Activated T-helper 2 cell treated with anti-CD3 and anti-CD28 coated beads, Interferon-gamma antibody, Interleukin-2, Interleukin-4, amounts not matched to agents 10 μg/mL and 5 μg/mL and 100 μg/mL, durations not matched to agents 14 hours and 24 hours and 36 hours (primary cell): ENCODE measurements at regions not wholly inside any gene's neighbourhood (a gene's known extent, or its start where the extent isn't known, plus 50 kb on each side); places are given as distances from the start of the nearest gene placed in this dataset.

ENCODE experiments used
- DNase-seq: peaks from one replicate; pipeline ENCODE4 v3.0.0; 2021; ENCODE audit warnings: low spot score
- H3K27ac Mint-ChIP-seq: one replicate; pipeline ENCODE4 v1.8.0; 2021; ENCODE audit warnings: mixed read lengths
- H3K27me3 Mint-ChIP-seq: one replicate; pipeline ENCODE4 v1.8.0; 2021; ENCODE audit warnings: low read depth, mixed read lengths
- H3K36me3 Mint-ChIP-seq: one replicate; pipeline ENCODE4 v1.8.0; 2021; ENCODE audit warnings: low read depth, mixed read lengths
- H3K4me1 Mint-ChIP-seq: one replicate; pipeline ENCODE4 v1.8.0; 2021; ENCODE audit warnings: low read depth, mixed read lengths
- H3K4me3 Mint-ChIP-seq: one replicate; pipeline ENCODE4 v1.8.0; 2021; ENCODE audit warnings: low read depth, mild to moderate bottlenecking, moderate library complexity, mixed read lengths
- H3K9me3 Mint-ChIP-seq: one replicate; pipeline ENCODE4 v1.8.0; 2021; ENCODE audit warnings: mixed read lengths
- intact Hi-C: fragments of 100-400 bp; cut with micrococcal nuclease; formaldehyde crosslinking; loops from one replicate; pipeline ENCODE4 v1.15.1; 2023

DNA sequence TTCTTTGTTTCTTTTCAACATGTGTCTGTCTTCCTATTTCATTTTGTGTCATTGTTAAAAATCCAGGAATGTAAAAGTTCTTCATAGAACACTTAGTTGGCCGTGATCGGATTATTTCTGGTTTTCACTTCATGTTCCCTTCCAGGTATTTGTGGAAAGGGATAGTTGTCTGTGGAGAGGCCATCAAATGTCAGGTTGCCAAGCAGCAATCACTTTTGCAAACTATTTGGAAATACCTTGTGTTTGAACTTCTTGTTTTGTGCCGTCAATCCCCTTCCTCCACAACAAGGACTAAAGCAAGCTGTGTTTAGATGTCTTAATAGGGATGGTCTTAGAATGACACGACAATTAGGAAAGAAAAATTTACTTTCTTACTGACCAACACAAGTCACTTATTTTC lies 116.9 kb upstream of the MPDZ start:
- H3K27ac Mint-ChIP-seq: no peak overlapping the region
- intact Hi-C loops: no loop called here
- no peak for DNase-seq
- no peaks in the 10 kb centered on the region for H3K4me1 Mint-ChIP-seq
- no peaks in the 10 kb centered on the region for H3K27me3 Mint-ChIP-seq
- H3K9me3 Mint-ChIP-seq: peaks cover 29% of the 10 kb centered on the region
- no peak overlapping the region for H3K4me3 Mint-ChIP-seq
- no peaks in the 10 kb centered on the region for H3K36me3 Mint-ChIP-seq

DNA sequence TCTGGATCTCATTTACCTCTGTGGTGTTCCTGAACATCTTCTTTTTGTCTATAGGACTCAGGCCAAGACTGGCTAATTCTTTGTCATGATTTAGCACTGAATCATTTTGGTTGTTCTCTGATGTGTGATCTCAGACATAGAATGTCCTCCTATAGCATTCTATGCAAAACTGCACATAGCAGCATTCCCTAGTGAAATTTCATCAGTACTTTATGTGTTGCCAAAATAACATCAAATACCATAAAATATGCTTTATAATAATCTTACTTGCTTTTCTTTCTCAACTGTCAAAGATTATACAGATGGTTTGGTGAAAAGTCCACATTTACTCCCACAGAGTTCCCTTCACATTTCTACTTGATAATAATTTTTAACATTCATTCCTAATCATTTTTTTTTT lies 115.7 kb upstream of the MPDZ start:
- Mint-ChIP-seq H3K27me3 (no peaks in the 10 kb centered on the region), H3K27ac (no peak overlapping the region)

DNA sequence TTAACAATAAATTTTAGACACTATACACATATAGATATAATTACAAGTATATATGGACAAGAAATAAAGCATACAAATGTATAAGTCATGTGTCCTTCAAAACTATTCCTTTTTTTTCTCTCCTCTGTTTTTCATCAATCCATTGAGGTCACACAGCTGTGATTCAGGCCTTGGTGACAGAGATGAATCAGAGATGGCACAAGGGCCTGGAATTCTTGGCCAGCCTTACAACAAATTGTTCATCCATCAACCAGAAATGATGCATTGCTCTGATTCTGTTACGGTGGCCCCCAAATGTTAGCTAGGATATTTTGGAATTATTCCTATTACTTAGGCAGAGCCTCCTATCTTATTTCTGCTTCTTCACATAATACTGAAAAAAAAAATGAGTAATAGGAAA lies 108.7 kb upstream of the MPDZ start:
- Mint-ChIP-seq H3K4me3 (no peak overlapping the region), H3K27ac (no peak overlapping the region), H3K9me3 (peaks cover 51% of the 10 kb centered on the region), H3K4me1 (no peaks in the 10 kb centered on the region), H3K36me3 (no peaks in the 10 kb centered on the region), H3K27me3 (no peaks in the 10 kb centered on the region)
- no peak for DNase-seq
- intact Hi-C loops: no loop called here

More for the DNA sequence above, 115.7 kb upstream of the MPDZ start:
- intact Hi-C loops: no loop called here
- Mint-ChIP-seq H3K4me3 (no peak overlapping the region), H3K36me3 (no peaks in the 10 kb centered on the region), H3K9me3 (peaks cover 35% of the 10 kb centered on the region), H3K4me1 (no peaks in the 10 kb centered on the region)
- DNase-seq: no peak

DNA sequence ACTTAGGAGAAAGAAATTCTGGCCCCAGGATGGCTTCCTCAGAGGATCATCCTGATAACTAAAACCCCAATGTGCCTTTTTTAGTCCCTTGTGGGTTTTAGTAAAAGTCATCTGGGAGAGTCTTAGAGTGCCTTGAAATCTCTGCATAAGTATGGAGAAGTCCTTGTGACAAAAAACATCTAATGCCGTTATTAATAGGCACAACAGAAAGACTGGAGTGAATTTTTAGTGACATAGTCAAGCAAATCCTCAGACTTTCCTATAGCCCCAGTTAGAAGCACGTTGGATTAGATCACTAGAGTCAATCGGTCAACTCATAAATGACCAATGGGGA lies 108.2 kb upstream of the MPDZ start:
- DNase-seq: no peak
- no peaks in the 10 kb centered on the region for H3K4me1 Mint-ChIP-seq
- no peaks in the 10 kb centered on the region for H3K27me3 Mint-ChIP-seq
- no peaks in the 10 kb centered on the region for H3K36me3 Mint-ChIP-seq
- intact Hi-C loops: no loop called here
- H3K9me3 Mint-ChIP-seq: peaks cover 47% of the 10 kb centered on the region
- H3K4me3 Mint-ChIP-seq: no peak overlapping the region
- no peak overlapping the region for H3K27ac Mint-ChIP-seq

DNA sequence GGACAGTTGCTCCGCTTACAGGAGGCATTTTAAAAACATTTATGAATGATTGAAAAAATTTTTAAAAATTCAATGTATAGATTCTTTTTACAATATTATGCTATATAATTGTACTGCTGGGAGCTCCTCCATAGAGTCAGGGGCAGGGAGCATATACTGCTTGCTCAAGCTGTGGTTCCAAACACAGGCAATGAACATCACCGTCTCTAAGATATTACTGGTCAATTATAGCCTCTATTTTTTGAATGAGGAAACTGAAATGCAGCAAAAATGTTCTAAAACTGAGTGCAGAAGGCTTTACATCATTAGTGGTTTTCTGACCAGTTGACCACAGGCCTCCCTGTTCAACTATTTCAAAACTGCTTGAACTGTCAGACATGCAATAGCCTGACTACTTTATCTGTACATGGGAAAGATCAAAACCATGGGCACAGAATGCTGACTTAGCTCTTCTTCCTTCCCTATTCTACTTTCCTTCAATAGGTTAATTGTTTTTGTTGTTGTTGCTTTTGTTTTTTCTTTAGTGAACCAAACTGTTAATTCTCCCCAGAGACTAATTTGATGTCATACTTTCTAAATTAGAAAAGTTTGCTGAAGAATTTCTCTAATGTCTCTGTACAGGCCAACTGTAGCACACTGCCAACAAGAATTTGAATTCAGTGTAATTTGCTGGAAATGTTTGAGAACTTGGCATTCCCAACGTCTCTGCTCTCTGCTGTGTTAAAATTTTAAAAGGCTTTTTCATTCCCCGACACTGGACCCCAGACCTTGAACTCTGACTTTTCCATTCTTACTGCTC lies 107.6 kb upstream of the MPDZ start:
- no peak overlapping the region for H3K27ac Mint-ChIP-seq
- no peak overlapping the region for H3K4me3 Mint-ChIP-seq
- intact Hi-C loops: no loop called here
- peaks cover 44% of the 10 kb centered on the region for H3K9me3 Mint-ChIP-seq
- no peaks in the 10 kb centered on the region for H3K4me1 Mint-ChIP-seq
- no peaks in the 10 kb centered on the region for H3K27me3 Mint-ChIP-seq
- H3K36me3 Mint-ChIP-seq: no peaks in the 10 kb centered on the region
- DNase-seq: no peak

DNA sequence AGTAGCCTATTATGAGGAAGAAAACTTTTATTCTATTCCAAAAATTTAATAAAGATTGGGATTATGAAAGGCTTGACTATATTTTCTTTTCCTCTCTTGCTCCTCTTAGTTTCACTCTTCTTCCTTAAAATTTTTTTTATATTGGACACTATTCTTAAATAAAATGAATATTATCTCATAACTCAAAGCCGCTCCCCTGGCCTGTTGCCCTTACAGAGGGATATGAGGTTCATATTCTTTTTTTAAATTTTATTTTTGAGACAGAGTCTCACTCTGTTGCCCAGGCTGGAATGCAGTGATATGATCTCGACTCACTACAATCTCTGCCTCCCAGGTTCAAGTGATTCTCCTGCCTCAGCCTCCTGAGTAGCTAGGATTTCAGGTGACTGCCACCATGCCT lies 106.8 kb upstream of the MPDZ start:
- no peaks in the 10 kb centered on the region for H3K36me3 Mint-ChIP-seq
- H3K27ac Mint-ChIP-seq: no peak overlapping the region
- no peak overlapping the region for H3K4me3 Mint-ChIP-seq
- peaks cover 36% of the 10 kb centered on the region for H3K9me3 Mint-ChIP-seq
- no peak for DNase-seq
- H3K27me3 Mint-ChIP-seq: no peaks in the 10 kb centered on the region
- intact Hi-C loops: no loop called here
- no peaks in the 10 kb centered on the region for H3K4me1 Mint-ChIP-seq

DNA sequence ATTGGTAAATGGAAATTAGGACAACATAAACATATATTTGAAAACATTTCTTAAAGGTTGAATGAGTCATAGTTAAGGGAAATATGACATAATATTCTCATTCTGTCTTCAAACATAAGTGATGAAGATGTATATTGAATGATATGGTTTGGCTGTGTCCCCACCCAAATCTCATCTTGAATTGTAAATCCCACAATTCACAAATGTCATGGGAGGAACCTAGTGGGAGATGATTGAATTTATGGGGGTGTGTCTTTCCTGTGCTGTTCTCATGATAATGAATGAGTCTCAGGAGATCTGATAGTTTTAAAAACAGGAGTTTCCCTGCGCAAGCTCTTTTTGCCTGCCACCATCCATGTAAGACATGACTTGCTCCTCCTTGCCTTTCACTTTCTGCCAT lies 104.4 kb upstream of the MPDZ start:
- Mint-ChIP-seq H3K27ac (no peak overlapping the region), H3K4me3 (no peak overlapping the region), H3K4me1 (no peaks in the 10 kb centered on the region), H3K27me3 (no peaks in the 10 kb centered on the region), H3K36me3 (no peaks in the 10 kb centered on the region), H3K9me3 (peaks cover 22% of the 10 kb centered on the region)
- intact Hi-C loops: no loop called here
- DNase-seq: no peak

DNA sequence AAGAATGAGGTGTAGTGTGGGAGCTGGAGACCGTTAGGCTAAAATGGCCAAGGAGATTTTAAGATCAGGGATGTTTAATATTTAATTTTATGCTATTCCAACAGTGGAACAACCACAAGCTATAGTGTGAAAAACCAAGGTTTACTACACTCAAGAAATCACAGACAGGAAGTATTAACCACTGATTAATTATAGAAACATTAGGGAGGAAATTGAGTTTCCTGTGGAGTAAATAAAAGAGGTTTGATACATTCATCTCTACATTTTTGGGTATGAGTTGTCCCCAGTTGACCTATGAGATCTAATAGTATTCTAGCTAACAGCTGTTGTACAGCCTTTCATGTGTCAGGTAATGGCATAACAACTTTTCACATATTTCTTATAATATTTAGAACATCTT lies 103.7 kb upstream of the MPDZ start:
- Mint-ChIP-seq H3K4me1 (no peaks in the 10 kb centered on the region), H3K36me3 (no peaks in the 10 kb centered on the region), H3K9me3 (peaks cover 22% of the 10 kb centered on the region), H3K27ac (no peak overlapping the region), H3K4me3 (no peak overlapping the region), H3K27me3 (no peaks in the 10 kb centered on the region)
- DNase-seq: no peak
- intact Hi-C loops: no loop called here

DNA sequence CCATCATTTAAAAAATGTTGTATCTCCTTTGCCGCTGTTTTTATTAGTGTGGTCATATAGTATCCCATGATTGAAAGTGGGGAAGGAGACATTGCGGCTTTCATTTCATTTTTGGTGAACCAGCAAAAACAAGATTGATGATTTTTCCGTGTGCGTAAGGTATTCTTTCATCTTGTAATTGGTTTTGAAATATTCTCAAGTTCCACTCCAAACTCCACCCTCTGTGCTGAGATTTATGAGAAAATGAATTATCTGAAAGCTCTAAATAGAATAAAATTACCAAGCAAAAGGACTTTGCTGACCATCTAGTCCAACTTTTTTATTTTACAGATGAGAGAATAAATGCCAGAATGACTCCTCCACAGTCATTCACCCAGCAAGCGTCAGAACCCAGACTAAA lies 103.1 kb upstream of the MPDZ start:
- no peak overlapping the region for H3K27ac Mint-ChIP-seq
- DNase-seq: no peak
- H3K27me3 Mint-ChIP-seq: no peaks in the 10 kb centered on the region
- peaks cover 21% of the 10 kb centered on the region for H3K9me3 Mint-ChIP-seq
- no peaks in the 10 kb centered on the region for H3K36me3 Mint-ChIP-seq
- intact Hi-C loops: no loop called here
- H3K4me3 Mint-ChIP-seq: no peak overlapping the region
- H3K4me1 Mint-ChIP-seq: no peaks in the 10 kb centered on the region

DNA sequence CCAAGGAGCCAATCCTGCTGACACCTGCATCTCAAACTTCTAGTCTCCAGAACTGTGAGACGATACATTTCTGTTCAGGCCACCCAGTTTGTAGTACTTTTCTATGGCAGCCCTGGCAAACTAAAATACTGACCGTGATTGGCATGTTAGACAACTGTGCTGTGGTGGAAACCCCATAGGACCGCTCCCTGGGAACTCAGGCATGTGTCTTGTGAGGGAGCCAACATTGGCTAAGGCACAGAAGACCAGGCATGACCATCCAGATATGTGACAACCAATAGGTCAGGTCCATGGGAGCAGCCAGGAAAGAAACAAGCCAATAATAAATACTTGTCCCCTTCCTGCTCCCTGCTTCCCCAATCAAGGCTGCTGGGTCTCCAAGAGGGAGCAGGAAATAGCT lies 101.4 kb upstream of the MPDZ start:
- H3K4me1 Mint-ChIP-seq: no peaks in the 10 kb centered on the region
- H3K27ac Mint-ChIP-seq: no peak overlapping the region

DNA sequence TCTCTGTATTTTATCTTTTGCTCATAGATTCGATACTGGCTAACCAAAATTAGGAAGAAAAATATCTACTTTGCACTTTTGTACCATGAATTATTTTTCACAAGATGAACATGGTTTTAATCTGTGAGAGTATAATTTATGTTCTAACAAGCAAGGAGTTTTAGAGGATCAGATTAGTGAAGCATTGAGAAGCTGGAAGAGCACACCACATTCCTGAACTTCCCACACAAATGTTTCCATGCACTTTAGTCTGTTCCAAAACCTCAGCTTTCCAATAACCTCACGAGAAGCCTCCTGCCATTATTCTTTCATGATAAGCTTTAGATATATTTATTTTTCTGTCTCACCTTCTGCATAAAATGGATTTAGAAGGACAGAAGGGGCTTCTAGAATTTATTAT lies 98.7 kb upstream of the MPDZ start:
- Mint-ChIP-seq H3K36me3 (no peaks in the 10 kb centered on the region), H3K4me1 (no peaks in the 10 kb centered on the region), H3K4me3 (no peak overlapping the region), H3K27me3 (no peaks in the 10 kb centered on the region), H3K27ac (no peak overlapping the region), H3K9me3 (peaks cover 5% of the 10 kb centered on the region)
- intact Hi-C loops: no loop called here
- DNase-seq: no peak

More for the DNA sequence above, 101.4 kb upstream of the MPDZ start:
- Mint-ChIP-seq H3K27me3 (no peaks in the 10 kb centered on the region), H3K4me3 (no peak overlapping the region), H3K36me3 (no peaks in the 10 kb centered on the region), H3K9me3 (peaks cover 14% of the 10 kb centered on the region)
- DNase-seq: no peak
- intact Hi-C loops: no loop called here

DNA sequence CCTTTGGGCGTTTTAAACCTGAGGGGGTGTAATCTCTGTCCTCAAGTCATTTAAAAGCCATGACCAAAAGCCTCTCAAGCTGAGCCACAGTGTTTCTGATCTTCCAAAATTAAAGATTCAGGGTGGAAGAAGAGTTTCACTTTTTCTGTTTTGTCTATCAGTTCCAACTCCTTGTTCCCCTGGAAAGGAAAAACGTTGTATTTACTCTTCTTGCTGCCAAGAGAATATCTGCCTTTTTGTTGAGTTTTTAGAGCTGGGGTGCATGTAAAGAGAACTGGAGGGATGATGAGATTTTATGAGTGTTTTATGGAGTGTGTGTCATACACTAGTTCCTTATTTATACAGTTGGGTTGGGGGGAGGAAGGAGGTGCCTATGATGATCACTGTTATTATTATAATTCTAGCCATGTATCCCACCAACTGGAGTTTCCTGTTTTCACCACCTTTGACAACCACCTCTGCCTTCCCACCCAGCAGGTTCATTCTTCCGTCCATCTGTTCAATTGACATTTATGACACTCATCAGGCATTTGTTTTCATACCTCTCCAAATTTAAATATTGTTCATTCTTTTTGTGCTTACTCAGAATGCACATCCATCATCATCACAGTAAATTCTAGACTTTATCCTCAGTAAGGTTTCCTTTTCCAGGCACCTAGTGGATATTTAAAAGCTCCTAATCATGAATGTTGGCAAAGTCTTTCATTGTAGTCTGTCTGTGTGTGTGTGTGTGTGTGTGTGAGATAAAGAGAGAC lies 97.9 kb upstream of the MPDZ start:
- Mint-ChIP-seq H3K4me1 (no peaks in the 10 kb centered on the region), H3K9me3 (peaks cover 5% of the 10 kb centered on the region), H3K27ac (no peak overlapping the region), H3K27me3 (no peaks in the 10 kb centered on the region), H3K4me3 (no peak overlapping the region), H3K36me3 (no peaks in the 10 kb centered on the region)
- no peak for DNase-seq
- intact Hi-C loops: no loop called here

DNA sequence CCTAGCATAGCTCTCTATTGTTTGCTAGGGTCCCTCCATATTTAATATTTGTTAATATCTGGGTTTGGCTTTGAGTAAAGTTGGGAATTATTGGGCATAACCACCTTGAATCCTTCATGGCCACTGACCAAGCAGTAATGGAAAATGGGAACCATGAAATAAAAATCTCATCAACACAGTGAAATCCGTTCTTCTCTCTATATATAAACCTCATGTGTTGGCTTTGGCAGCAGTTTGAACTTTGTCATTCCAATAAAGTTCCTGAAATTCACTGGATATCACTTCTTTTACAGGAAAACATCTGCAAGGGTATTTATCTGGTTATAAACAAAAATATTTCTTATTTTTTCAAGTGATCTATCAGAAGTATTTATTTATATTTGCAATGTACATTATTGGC lies 93.0 kb upstream of the MPDZ start:
- no peak for DNase-seq
- no peaks in the 10 kb centered on the region for H3K9me3 Mint-ChIP-seq
- no peaks in the 10 kb centered on the region for H3K27me3 Mint-ChIP-seq
- no peaks in the 10 kb centered on the region for H3K36me3 Mint-ChIP-seq
- intact Hi-C loops: no loop called here
- no peak overlapping the region for H3K27ac Mint-ChIP-seq
- H3K4me1 Mint-ChIP-seq: no peaks in the 10 kb centered on the region
- no peak overlapping the region for H3K4me3 Mint-ChIP-seq
